ENCODE measurements at regions not wholly inside any gene's neighbourhood (a gene's known extent, or its start where the extent isn't known, plus 50 kb on each side); places are given as distances from the start of the nearest gene placed in this dataset.

- Histone ChIP-seq H3K9me3 (replicated peaks) (no peaks in the 10 kb centered on the region), H3K27me3 (replicated peaks) (no peaks in the 10 kb centered on the region), H3K36me3 (no peaks in the 10 kb centered on the region), H3K4me1 (replicated peaks) (peaks cover 51% of the 10 kb centered on the region), H3K27ac (peak overlapping the region; percentile 64), H3K4me3 (no peak overlapping the region)
- DNase-seq (ENCODE audit: low read depth in 1 of 2, low spot score in 2 of 2), result peak in 1 of 2 experiments; percentile 38
Observed at GRCh38 chr6:98581705-98582104, 252.7 kb upstream of the POU3F2 start.

GRCh38 chr6:98583506-98583905 lies 250.9 kb upstream of the POU3F2 start:
- DNase-seq (ENCODE audit: low read depth in 1 of 2, low spot score in 2 of 2), result no peak
- H3K27me3 ChIP-seq (replicated peaks), result no peaks in the 10 kb centered on the region
- no peaks in the 10 kb centered on the region for H3K36me3 ChIP-seq
- H3K4me1 ChIP-seq (replicated peaks), result peaks cover 35% of the 10 kb centered on the region
- no peak overlapping the region for H3K4me3 ChIP-seq
- no peak overlapping the region for H3K27ac ChIP-seq
- H3K9me3 ChIP-seq (replicated peaks), result no peaks in the 10 kb centered on the region

- no peak for DNase-seq (ENCODE audit: low read depth in 1 of 2, low spot score in 2 of 2)
- peaks cover 9% of the 10 kb centered on the region for H3K4me1 ChIP-seq (replicated peaks)
- no peak overlapping the region for H3K4me3 ChIP-seq
- H3K36me3 ChIP-seq, result no peaks in the 10 kb centered on the region
- H3K9me3 ChIP-seq (replicated peaks), result no peaks in the 10 kb centered on the region
- no peak overlapping the region for H3K27ac ChIP-seq
- H3K27me3 ChIP-seq (replicated peaks), result no peaks in the 10 kb centered on the region
Observed at GRCh38 chr6:98586163-98586562, 248.2 kb upstream of the POU3F2 start.

- Histone ChIP-seq H3K4me1 (replicated peaks) (no peaks in the 10 kb centered on the region), H3K27ac (no peak overlapping the region), H3K36me3 (no peaks in the 10 kb centered on the region), H3K4me3 (no peak overlapping the region), H3K27me3 (replicated peaks) (no peaks in the 10 kb centered on the region), H3K9me3 (replicated peaks) (no peaks in the 10 kb centered on the region)
- DNase-seq (ENCODE audit: low read depth in 1 of 2, low spot score in 2 of 2), result no peak
Observed at GRCh38 chr6:98587555-98587954, 246.8 kb upstream of the POU3F2 start.

GRCh38 chr6:98589536-98589935 lies 244.8 kb upstream of the POU3F2 start:
- no peak for DNase-seq (ENCODE audit: low read depth in 1 of 2, low spot score in 2 of 2)
- no peaks in the 10 kb centered on the region for H3K27me3 ChIP-seq (replicated peaks)
- H3K36me3 ChIP-seq, result no peaks in the 10 kb centered on the region
- no peak overlapping the region for H3K4me3 ChIP-seq
- no peaks in the 10 kb centered on the region for H3K4me1 ChIP-seq (replicated peaks)
- no peaks in the 10 kb centered on the region for H3K9me3 ChIP-seq (replicated peaks)
- no peak overlapping the region for H3K27ac ChIP-seq

GRCh38 chr6:98590136-98590681 lies 244.2 kb upstream of the POU3F2 start:
- Histone ChIP-seq H3K4me1 (replicated peaks) (no peaks in the 10 kb centered on the region), H3K36me3 (no peaks in the 10 kb centered on the region), H3K27me3 (replicated peaks) (no peaks in the 10 kb centered on the region), H3K4me3 (no peak overlapping the region), H3K9me3 (replicated peaks) (no peaks in the 10 kb centered on the region), H3K27ac (no peak overlapping the region)
- no peak for DNase-seq (ENCODE audit: low read depth in 1 of 2, low spot score in 2 of 2)

- Histone ChIP-seq H3K27ac (no peak overlapping the region), H3K9me3 (replicated peaks) (no peaks in the 10 kb centered on the region), H3K27me3 (replicated peaks) (no peaks in the 10 kb centered on the region), H3K4me3 (no peak overlapping the region), H3K36me3 (no peaks in the 10 kb centered on the region), H3K4me1 (replicated peaks) (no peaks in the 10 kb centered on the region)
- no peak for DNase-seq (ENCODE audit: low read depth in 1 of 2, low spot score in 2 of 2)
Observed at GRCh38 chr6:98590997-98591396, 243.4 kb upstream of the POU3F2 start.

- Histone ChIP-seq H3K9me3 (replicated peaks) (no peaks in the 10 kb centered on the region), H3K4me3 (no peak overlapping the region), H3K27ac (no peak overlapping the region), H3K36me3 (no peaks in the 10 kb centered on the region), H3K27me3 (replicated peaks) (no peaks in the 10 kb centered on the region), H3K4me1 (replicated peaks) (no peaks in the 10 kb centered on the region)
- DNase-seq (ENCODE audit: low read depth in 1 of 2, low spot score in 2 of 2), result no peak
Observed at GRCh38 chr6:98593676-98594075, 240.7 kb upstream of the POU3F2 start.

GRCh38 chr6:98601716-98602115 lies 232.7 kb upstream of the POU3F2 start:
- no peaks in the 10 kb centered on the region for H3K36me3 ChIP-seq
- DNase-seq (ENCODE audit: low read depth in 1 of 2, low spot score in 2 of 2), result no peak
- no peak overlapping the region for H3K4me3 ChIP-seq
- no peak overlapping the region for H3K27ac ChIP-seq
- H3K4me1 ChIP-seq (replicated peaks), result no peaks in the 10 kb centered on the region
- no peaks in the 10 kb centered on the region for H3K9me3 ChIP-seq (replicated peaks)
- H3K27me3 ChIP-seq (replicated peaks), result no peaks in the 10 kb centered on the region

- Histone ChIP-seq H3K36me3 (no peaks in the 10 kb centered on the region), H3K4me3 (no peak overlapping the region), H3K27me3 (replicated peaks) (no peaks in the 10 kb centered on the region), H3K9me3 (replicated peaks) (no peaks in the 10 kb centered on the region), H3K27ac (no peak overlapping the region), H3K4me1 (replicated peaks) (no peaks in the 10 kb centered on the region)
- no peak for DNase-seq (ENCODE audit: low read depth in 1 of 2, low spot score in 2 of 2)
Observed at GRCh38 chr6:98605705-98606104, 228.7 kb upstream of the POU3F2 start.

- Histone ChIP-seq H3K27me3 (replicated peaks) (0 out of 2 replicates have a peak, but pooled peaks cover 2% of the 10 kb centered on the region), H3K4me1 (replicated peaks) (no peaks in the 10 kb centered on the region), H3K36me3 (no peaks in the 10 kb centered on the region), H3K9me3 (replicated peaks) (no peaks in the 10 kb centered on the region), H3K4me3 (no peak overlapping the region), H3K27ac (no peak overlapping the region)
- DNase-seq (ENCODE audit: low read depth in 1 of 2, low spot score in 2 of 2), result no peak
Observed at GRCh38 chr6:98627129-98627775, 207.1 kb upstream of the POU3F2 start.

- H3K27ac ChIP-seq, result no peak overlapping the region
- no peak for DNase-seq (ENCODE audit: low read depth in 1 of 2, low spot score in 2 of 2)
- no peaks in the 10 kb centered on the region for H3K9me3 ChIP-seq (replicated peaks)
- no peaks in the 10 kb centered on the region for H3K27me3 ChIP-seq (replicated peaks)
- H3K4me3 ChIP-seq, result no peak overlapping the region
- no peaks in the 10 kb centered on the region for H3K36me3 ChIP-seq
- H3K4me1 ChIP-seq (replicated peaks), result no peaks in the 10 kb centered on the region
Observed at GRCh38 chr6:98633886-98634285, 200.5 kb upstream of the POU3F2 start.

- Histone ChIP-seq H3K4me1 (replicated peaks) (no peaks in the 10 kb centered on the region), H3K4me3 (no peak overlapping the region), H3K27me3 (replicated peaks) (no peaks in the 10 kb centered on the region), H3K27ac (no peak overlapping the region), H3K9me3 (replicated peaks) (no peaks in the 10 kb centered on the region), H3K36me3 (no peaks in the 10 kb centered on the region)
- DNase-seq (ENCODE audit: low read depth in 1 of 2, low spot score in 2 of 2), result no peak
Observed at GRCh38 chr6:98634569-98634968, 199.8 kb upstream of the POU3F2 start.

GRCh38 chr6:98635191-98635590 lies 199.2 kb upstream of the POU3F2 start:
- Histone ChIP-seq H3K4me3 (no peak overlapping the region), H3K27ac (no peak overlapping the region), H3K9me3 (replicated peaks) (no peaks in the 10 kb centered on the region), H3K27me3 (replicated peaks) (no peaks in the 10 kb centered on the region), H3K4me1 (replicated peaks) (no peaks in the 10 kb centered on the region), H3K36me3 (no peaks in the 10 kb centered on the region)
- no peak for DNase-seq (ENCODE audit: low read depth in 1 of 2, low spot score in 2 of 2)

GRCh38 chr6:98636941-98637340 lies 197.4 kb upstream of the POU3F2 start:
- H3K36me3 ChIP-seq, result no peaks in the 10 kb centered on the region
- no peak overlapping the region for H3K4me3 ChIP-seq
- no peaks in the 10 kb centered on the region for H3K27me3 ChIP-seq (replicated peaks)
- DNase-seq (ENCODE audit: low read depth in 1 of 2, low spot score in 2 of 2), result no peak
- H3K27ac ChIP-seq, result no peak overlapping the region
- peaks cover 8% of the 10 kb centered on the region for H3K4me1 ChIP-seq (replicated peaks)
- no peaks in the 10 kb centered on the region for H3K9me3 ChIP-seq (replicated peaks)
